ENCODE measurements at regions not wholly inside any gene's neighbourhood (a gene's known extent, or its start where the extent isn't known, plus 50 kb on each side); places are given as distances from the start of the nearest gene placed in this dataset.

GRCh38 chr15:25066708-25067107, 111.9 kb downstream of the SNRPN start:
- ChIA-PET POLR2A (ENCODE audit: unreplicated experiment) (no interaction called here), CTCF (no interaction called here)
- no peak for TF ChIP-seq EZH2 (IDR thresholded peaks at IDR 0.05; ENCODE audit: low read length, unreplicated experiment)
- no TSS peak for BruUV-seq (replicated peaks)
- Histone ChIP-seq H4K20me1 (ENCODE audit: low read length) (no peaks in the 10 kb centered on the region), H3K27ac (ENCODE audit: low read length) (no peak overlapping the region), H3K4me2 (ENCODE audit: low read length) (no peak overlapping the region), H3K9ac (ENCODE audit: low read length) (no peak overlapping the region), H3K27me3 (ENCODE audit: low read length) (no peaks in the 10 kb centered on the region), H3K4me1 (ENCODE audit: insufficient read depth, low read length) (no peaks in the 10 kb centered on the region), H3F3A (ENCODE audit: low read length, unreplicated experiment) (no peaks in the 10 kb centered on the region), H3K9me3 (ENCODE audit: low read length) (peaks cover 82% of the 10 kb centered on the region), H2AFZ (ENCODE audit: low read length) (no peak overlapping the region), H3K9me2 (replicated peaks; ENCODE audit: low read length) (no peaks in the 10 kb centered on the region), H3K4me3 (ENCODE audit: low read length) (no peak overlapping the region), H3K36me3 (ENCODE audit: low read depth, low read length) (peaks cover 99% of the 10 kb centered on the region), H3K79me2 (ENCODE audit: low read length) (no peaks in the 10 kb centered on the region)
- no peak for DNase-seq
- no peak for ATAC-seq
- intact Hi-C loops (cut with micrococcal nuclease), result no loop called here

- H3K9me3 ChIP-seq (ENCODE audit: low read length), result peaks cover 81% of the 10 kb centered on the region
- ATAC-seq (no peak), DNase-seq (no peak)
- H3K4me2 ChIP-seq (ENCODE audit: low read length), result no peak overlapping the region
- no peaks in the 10 kb centered on the region for H4K20me1 ChIP-seq (ENCODE audit: low read length)
- H3K4me3 ChIP-seq (ENCODE audit: low read length), result no peak overlapping the region
- H3K36me3 ChIP-seq (ENCODE audit: low read depth, low read length), result peaks cover 99% of the 10 kb centered on the region
- ChIA-PET POLR2A (ENCODE audit: unreplicated experiment) (no interaction called here), CTCF (no interaction called here)
- no peaks in the 10 kb centered on the region for H3K9me2 ChIP-seq (replicated peaks; ENCODE audit: low read length)
- no peaks in the 10 kb centered on the region for H3F3A ChIP-seq (ENCODE audit: low read length, unreplicated experiment)
- H3K27me3 ChIP-seq (ENCODE audit: low read length), result no peaks in the 10 kb centered on the region
- H3K4me1 ChIP-seq (ENCODE audit: insufficient read depth, low read length), result no peaks in the 10 kb centered on the region
- no TSS peak for BruUV-seq (replicated peaks)
- H3K27ac ChIP-seq (ENCODE audit: low read length), result no peak overlapping the region
- H3K9ac ChIP-seq (ENCODE audit: low read length), result no peak overlapping the region
- intact Hi-C loops (cut with micrococcal nuclease), result no loop called here
- TF ChIP-seq CTCF (conservative IDR thresholded peaks at IDR 0.05; ENCODE audit: low read depth, low read length), result no peak
- TF ChIP-seq EZH2 (IDR thresholded peaks at IDR 0.05; ENCODE audit: low read length, unreplicated experiment), result no peak
- no peak for TF ChIP-seq EZH2phosphoT487 (IDR thresholded peaks at IDR 0.05; ENCODE audit: borderline replicate concordance, low read length)
- H2AFZ ChIP-seq (ENCODE audit: low read length), result no peak overlapping the region
- no peaks in the 10 kb centered on the region for H3K79me2 ChIP-seq (ENCODE audit: low read length)
Measured at GRCh38 chr15:25067725-25068309, 113.0 kb downstream of the SNRPN start.

- Histone ChIP-seq H3K27ac (ENCODE audit: low read length) (no peak overlapping the region), H3K9me3 (ENCODE audit: low read length) (peaks cover 81% of the 10 kb centered on the region)
- intact Hi-C loops (cut with micrococcal nuclease), result no loop called here
Measured at GRCh38 chr15:25068696-25069095, 113.9 kb downstream of the SNRPN start.

More at GRCh38 chr15:25068696-25069095, 113.9 kb downstream of the SNRPN start:
- Histone ChIP-seq H2AFZ (ENCODE audit: low read length) (no peak overlapping the region), H3K27me3 (ENCODE audit: low read length) (no peaks in the 10 kb centered on the region), H3K4me1 (ENCODE audit: insufficient read depth, low read length) (no peaks in the 10 kb centered on the region), H3K36me3 (ENCODE audit: low read depth, low read length) (peaks cover 99% of the 10 kb centered on the region), H3K9me2 (replicated peaks; ENCODE audit: low read length) (no peaks in the 10 kb centered on the region), H3F3A (ENCODE audit: low read length, unreplicated experiment) (no peaks in the 10 kb centered on the region), H3K79me2 (ENCODE audit: low read length) (no peaks in the 10 kb centered on the region), H3K9ac (ENCODE audit: low read length) (no peak overlapping the region), H3K4me3 (ENCODE audit: low read length) (no peak overlapping the region), H3K4me2 (ENCODE audit: low read length) (no peak overlapping the region), H4K20me1 (ENCODE audit: low read length) (no peaks in the 10 kb centered on the region)
- ATAC-seq (no peak), DNase-seq (no peak)
- TF ChIP-seq CTCF (conservative IDR thresholded peaks at IDR 0.05; ENCODE audit: low read depth, low read length), result no peak
- TF ChIP-seq EZH2phosphoT487 (IDR thresholded peaks at IDR 0.05; ENCODE audit: borderline replicate concordance, low read length), result no peak
- TF ChIP-seq EZH2 (IDR thresholded peaks at IDR 0.05; ENCODE audit: low read length, unreplicated experiment), result no peak
- POLR2A ChIA-PET (ENCODE audit: unreplicated experiment), result no interaction called here
- BruUV-seq (replicated peaks), result no TSS peak
- CTCF ChIA-PET, result no interaction called here

Measured in PC-3 (cell line).